ENCODE measurements at regions not wholly inside any gene's neighbourhood (a gene's known extent, or its start where the extent isn't known, plus 50 kb on each side); places are given as distances from the start of the nearest gene placed in this dataset.

DNA sequence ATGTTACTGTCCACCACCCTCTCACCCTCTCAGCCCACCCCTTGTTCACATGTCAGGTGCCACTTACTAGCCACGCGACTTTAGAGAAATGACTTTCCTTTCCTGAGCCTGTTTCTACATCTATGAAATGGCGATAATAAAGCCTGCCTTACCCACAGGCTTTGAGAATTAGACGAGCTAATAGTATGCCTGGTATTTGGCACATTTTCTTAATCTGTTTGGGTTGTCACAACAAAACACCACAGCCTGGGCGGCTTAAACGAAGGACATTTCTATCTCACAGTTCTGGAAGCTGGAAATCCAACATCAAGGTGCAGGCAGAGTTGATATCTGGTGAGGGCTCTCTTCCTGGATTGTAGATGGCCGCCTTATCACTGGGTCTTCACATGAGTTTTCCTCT, 273.9 kb upstream of the FMN2 start:
- no peak overlapping the region for H3K4me2 ChIP-seq
- no peak for DNase-seq (ENCODE audit: low spot score)
- no peaks in the 10 kb centered on the region for H4K20me1 ChIP-seq (ENCODE audit: insufficient read depth, poor library complexity, severe bottlenecking)
- no peaks in the 10 kb centered on the region for H3K9me2 ChIP-seq (replicated peaks; ENCODE audit: insufficient read depth)
- 83% methylated on average over 7 of the region's 7 CpGs for WGBS (ENCODE audit: low lambda C conversion rate, missing lambda C conversion rate)
- no peaks in the 10 kb centered on the region for H3K9me3 ChIP-seq (ENCODE audit: low read depth)
- no peak overlapping the region for H3K4me3 ChIP-seq
- H2AFZ ChIP-seq = no peak overlapping the region
- TF ChIP-seq, protein P1, sequence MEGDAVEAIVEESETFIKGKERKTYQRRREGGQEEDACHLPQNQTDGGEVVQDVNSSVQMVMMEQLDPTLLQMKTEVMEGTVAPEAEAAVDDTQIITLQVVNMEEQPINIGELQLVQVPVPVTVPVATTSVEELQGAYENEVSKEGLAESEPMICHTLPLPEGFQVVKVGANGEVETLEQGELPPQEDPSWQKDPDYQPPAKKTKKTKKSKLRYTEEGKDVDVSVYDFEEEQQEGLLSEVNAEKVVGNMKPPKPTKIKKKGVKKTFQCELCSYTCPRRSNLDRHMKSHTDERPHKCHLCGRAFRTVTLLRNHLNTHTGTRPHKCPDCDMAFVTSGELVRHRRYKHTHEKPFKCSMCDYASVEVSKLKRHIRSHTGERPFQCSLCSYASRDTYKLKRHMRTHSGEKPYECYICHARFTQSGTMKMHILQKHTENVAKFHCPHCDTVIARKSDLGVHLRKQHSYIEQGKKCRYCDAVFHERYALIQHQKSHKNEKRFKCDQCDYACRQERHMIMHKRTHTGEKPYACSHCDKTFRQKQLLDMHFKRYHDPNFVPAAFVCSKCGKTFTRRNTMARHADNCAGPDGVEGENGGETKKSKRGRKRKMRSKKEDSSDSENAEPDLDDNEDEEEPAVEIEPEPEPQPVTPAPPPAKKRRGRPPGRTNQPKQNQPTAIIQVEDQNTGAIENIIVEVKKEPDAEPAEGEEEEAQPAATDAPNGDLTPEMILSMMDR (IDR thresholded peaks at IDR 0.05; ENCODE audit: poor library complexity) = no peak
- TF ChIP-seq EZH2 (IDR thresholded peaks at IDR 0.05; ENCODE audit: borderline replicate concordance) (no peak), EZH2phosphoT487 (IDR thresholded peaks at IDR 0.05; ENCODE audit: low read depth, severe bottlenecking, unreplicated experiment) (no peak)
- peaks cover 9% of the 10 kb centered on the region for H3K4me1 ChIP-seq (ENCODE audit: insufficient read depth)
- no peaks in the 10 kb centered on the region for H3K36me3 ChIP-seq (replicated peaks; ENCODE audit: insufficient read depth, low read depth)
- no peaks in the 10 kb centered on the region for H3K79me2 ChIP-seq
- H3K27ac ChIP-seq = no peak overlapping the region
- no peaks in the 10 kb centered on the region for H3K27me3 ChIP-seq

DNA sequence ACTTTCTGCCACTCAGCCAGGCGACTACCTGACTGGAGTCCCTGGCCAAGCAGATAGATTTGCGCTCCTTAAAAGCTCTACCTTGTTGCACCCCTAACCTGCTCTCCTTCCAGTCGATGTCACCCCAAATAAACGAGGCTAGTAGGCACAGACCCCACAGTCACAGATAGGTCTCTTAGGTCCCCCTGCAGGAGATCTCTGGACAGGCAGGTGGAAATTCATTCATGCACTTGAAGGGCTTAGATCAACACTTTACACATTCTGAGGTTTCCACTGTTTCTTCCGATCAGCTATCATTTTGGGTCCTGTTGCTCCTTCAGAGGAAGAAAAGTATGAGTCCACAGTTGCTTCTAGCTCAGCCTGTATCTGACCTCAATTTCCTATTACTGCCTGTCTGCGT, 272.6 kb upstream of the FMN2 start:
- WGBS (ENCODE audit: low lambda C conversion rate, missing lambda C conversion rate) = 89% methylated on average over 6 of the region's 6 CpGs
- Histone ChIP-seq H3K27ac (no peak overlapping the region), H3K27me3 (no peaks in the 10 kb centered on the region), H3K4me2 (no peak overlapping the region), H3K9me3 (ENCODE audit: low read depth) (no peaks in the 10 kb centered on the region), H3K36me3 (replicated peaks; ENCODE audit: insufficient read depth, low read depth) (no peaks in the 10 kb centered on the region), H4K20me1 (ENCODE audit: insufficient read depth, poor library complexity, severe bottlenecking) (no peaks in the 10 kb centered on the region), H2AFZ (no peak overlapping the region), H3K4me3 (no peak overlapping the region), H3K9me2 (replicated peaks; ENCODE audit: insufficient read depth) (no peaks in the 10 kb centered on the region), H3K4me1 (ENCODE audit: insufficient read depth) (peaks cover 9% of the 10 kb centered on the region), H3K79me2 (no peaks in the 10 kb centered on the region)
- TF ChIP-seq, protein P1 (IDR thresholded peaks at IDR 0.05; ENCODE audit: poor library complexity) = no peak
- TF ChIP-seq EZH2phosphoT487 (IDR thresholded peaks at IDR 0.05; ENCODE audit: low read depth, severe bottlenecking, unreplicated experiment) (no peak), EZH2 (IDR thresholded peaks at IDR 0.05; ENCODE audit: borderline replicate concordance) (no peak)
- no peak for DNase-seq (ENCODE audit: low spot score)

DNA sequence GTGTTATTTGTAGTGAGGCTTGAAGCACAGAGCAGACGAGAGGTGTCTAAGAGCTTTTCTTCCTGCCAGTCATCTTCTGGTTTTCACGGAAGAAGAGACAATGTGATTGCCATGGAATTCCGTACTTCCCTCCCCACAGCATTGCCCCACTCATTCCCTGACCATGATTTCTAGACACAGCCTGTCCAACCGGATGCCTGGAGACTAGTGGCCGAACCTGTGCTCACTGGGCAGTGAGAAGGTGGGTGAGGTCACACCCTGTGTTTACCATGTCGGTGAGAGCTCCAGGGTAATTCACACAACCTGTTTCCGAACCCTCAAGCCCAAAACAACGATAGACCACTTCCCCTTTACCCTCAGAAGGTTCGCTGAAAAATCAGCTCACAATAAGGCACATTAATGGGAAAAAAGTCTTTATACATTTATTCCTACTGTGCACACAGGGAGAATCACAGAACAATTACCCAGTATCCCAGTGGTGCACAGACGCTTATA, 271.9 kb upstream of the FMN2 start:
- no peak overlapping the region for H3K4me3 ChIP-seq
- no peaks in the 10 kb centered on the region for H3K9me2 ChIP-seq (replicated peaks; ENCODE audit: insufficient read depth)
- H3K27me3 ChIP-seq = no peaks in the 10 kb centered on the region
- H3K36me3 ChIP-seq (replicated peaks; ENCODE audit: insufficient read depth, low read depth) = no peaks in the 10 kb centered on the region
- 86% methylated on average over 10 of the region's 10 CpGs for WGBS (ENCODE audit: low lambda C conversion rate, missing lambda C conversion rate)
- H2AFZ ChIP-seq = no peak overlapping the region
- TF ChIP-seq EZH2phosphoT487 (IDR thresholded peaks at IDR 0.05; ENCODE audit: low read depth, severe bottlenecking, unreplicated experiment) = no peak
- no peak overlapping the region for H3K27ac ChIP-seq
- no peaks in the 10 kb centered on the region for H3K9me3 ChIP-seq (ENCODE audit: low read depth)
- H3K79me2 ChIP-seq = no peaks in the 10 kb centered on the region
- no peaks in the 10 kb centered on the region for H4K20me1 ChIP-seq (ENCODE audit: insufficient read depth, poor library complexity, severe bottlenecking)
- H3K4me2 ChIP-seq = no peak overlapping the region
- DNase-seq (ENCODE audit: low spot score) = no peak
- H3K4me1 ChIP-seq (ENCODE audit: insufficient read depth) = peaks cover 9% of the 10 kb centered on the region

DNA sequence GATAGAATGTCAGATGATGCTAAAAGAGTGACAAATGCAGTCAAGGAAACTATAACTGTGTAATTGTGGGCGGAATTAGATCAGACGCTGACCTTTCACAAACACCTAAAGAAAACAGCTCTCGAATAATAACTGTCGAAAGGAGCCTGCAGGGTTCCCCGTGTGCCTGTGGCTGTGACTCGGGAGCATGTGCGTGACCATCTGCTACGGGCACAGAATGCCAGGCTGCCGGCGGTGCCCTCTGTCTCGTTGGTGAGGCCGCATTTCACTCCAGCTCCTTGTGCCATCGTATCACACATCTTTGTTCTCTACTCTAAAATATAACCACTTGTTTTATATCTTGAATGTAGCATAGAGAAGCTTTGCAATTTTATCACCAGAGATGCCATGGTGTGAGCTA, 267.8 kb upstream of the FMN2 start:
- H3K9me3 ChIP-seq (ENCODE audit: low read depth) = no peaks in the 10 kb centered on the region
- TF ChIP-seq EZH2 (IDR thresholded peaks at IDR 0.05; ENCODE audit: borderline replicate concordance) = no peak
- TF ChIP-seq, protein P1 (IDR thresholded peaks at IDR 0.05; ENCODE audit: poor library complexity) = no peak
- TF ChIP-seq EZH2phosphoT487 (IDR thresholded peaks at IDR 0.05; ENCODE audit: low read depth, severe bottlenecking, unreplicated experiment) = no peak
- no peak overlapping the region for H3K27ac ChIP-seq
- H2AFZ ChIP-seq = no peak overlapping the region
- no peaks in the 10 kb centered on the region for H3K79me2 ChIP-seq
- no peaks in the 10 kb centered on the region for H3K4me1 ChIP-seq (ENCODE audit: insufficient read depth)
- WGBS (ENCODE audit: low lambda C conversion rate, missing lambda C conversion rate) = 89% methylated on average over 13 of the region's 13 CpGs
- no peak for DNase-seq (ENCODE audit: low spot score)
- H3K4me2 ChIP-seq = no peak overlapping the region
- no peaks in the 10 kb centered on the region for H4K20me1 ChIP-seq (ENCODE audit: insufficient read depth, poor library complexity, severe bottlenecking)
- H3K4me3 ChIP-seq = no peak overlapping the region
- no peaks in the 10 kb centered on the region for H3K9me2 ChIP-seq (replicated peaks; ENCODE audit: insufficient read depth)
- no peaks in the 10 kb centered on the region for H3K36me3 ChIP-seq (replicated peaks; ENCODE audit: insufficient read depth, low read depth)
- H3K27me3 ChIP-seq = no peaks in the 10 kb centered on the region

Data from hepatocyte (in vitro differentiated cells).